Renal pelvis (tissue), 1 donor: ENCODE measurements at regions not wholly inside any gene's neighbourhood (a gene's known extent, or its start where the extent isn't known, plus 50 kb on each side); places are given as distances from the start of the nearest gene placed in this dataset.
"Not testable (repeated sequence)": the region's sequence is repeated elsewhere in the genome, so short reads cannot be mapped to it uniquely, and the experiment has no call there.

Source experiments
- DNase-seq: peaks from one replicate; pipeline ENCODE4 v3.0.0-alpha.2; 2013

GRCh38 chr5:25020454-25020853, 375.7 kb upstream of the CDH10 start:
- no peak for DNase-seq

GRCh38 chr5:25009063-25009462, 364.3 kb upstream of the CDH10 start:
- no peak for DNase-seq

GRCh38 chr5:25006734-25007133, 362.0 kb upstream of the CDH10 start:
- peak; percentile 2 for DNase-seq

- no peak for DNase-seq
Measured at GRCh38 chr5:25006237-25006636, 361.5 kb upstream of the CDH10 start.

- no peak for DNase-seq
Measured at GRCh38 chr5:25005431-25005830, 360.7 kb upstream of the CDH10 start.

- no peak for DNase-seq
Measured at GRCh38 chr5:25002371-25002770, 357.6 kb upstream of the CDH10 start.

- DNase-seq, result no peak
Measured at GRCh38 chr5:24999732-25000131, 355.0 kb upstream of the CDH10 start.

GRCh38 chr5:24998641-24999040, 353.9 kb upstream of the CDH10 start:
- no peak for DNase-seq

- DNase-seq, result no peak
Measured at GRCh38 chr5:24986326-24986725, 341.5 kb upstream of the CDH10 start.

GRCh38 chr5:24978552-24978951, 333.8 kb upstream of the CDH10 start:
- DNase-seq, result not testable (repeated sequence)

- no peak for DNase-seq
Measured at GRCh38 chr5:24963611-24964010, 318.8 kb upstream of the CDH10 start.

GRCh38 chr5:24923400-24923799, 278.6 kb upstream of the CDH10 start:
- no peak for DNase-seq

- DNase-seq, result no peak
Measured at GRCh38 chr5:24918676-24919075, 273.9 kb upstream of the CDH10 start.

GRCh38 chr5:24916863-24917262, 272.1 kb upstream of the CDH10 start:
- no peak for DNase-seq

- no peak for DNase-seq
Measured at GRCh38 chr5:24909210-24909609, 264.4 kb upstream of the CDH10 start.

- no peak for DNase-seq
Measured at GRCh38 chr5:24906689-24907088, 261.9 kb upstream of the CDH10 start.

GRCh38 chr5:24904981-24905517, 260.3 kb upstream of the CDH10 start:
- no peak for DNase-seq

GRCh38 chr5:24899180-24899579, 254.4 kb upstream of the CDH10 start:
- DNase-seq, result no peak

- no peak for DNase-seq
Measured at GRCh38 chr5:24864244-24864643, 219.5 kb upstream of the CDH10 start.

- no peak for DNase-seq
Measured at GRCh38 chr5:24862117-24862516, 217.3 kb upstream of the CDH10 start.

GRCh38 chr5:24855485-24855884, 210.7 kb upstream of the CDH10 start:
- DNase-seq, result no peak

- no peak for DNase-seq
Measured at GRCh38 chr5:24854850-24855249, 210.1 kb upstream of the CDH10 start.

- DNase-seq, result no peak
Measured at GRCh38 chr5:24854350-24854749, 209.6 kb upstream of the CDH10 start.

GRCh38 chr5:24850926-24851486, 206.2 kb upstream of the CDH10 start:
- DNase-seq, result no peak

GRCh38 chr5:24849210-24849609, 204.4 kb upstream of the CDH10 start:
- no peak for DNase-seq
